Sigmoid colon (tissue), 6 donors: ENCODE measurements at regions not wholly inside any gene's neighbourhood (a gene's known extent, or its start where the extent isn't known, plus 50 kb on each side); places are given as distances from the start of the nearest gene placed in this dataset.

Experiments used
- DNase-seq: peaks from one replicate; pipeline ENCODE4 v3.0.0-alpha.2; 2019
- H3K27ac ChIP-seq, 4 donors: fragments of 200-600 bp; sonication (generic); one replicate each; pipeline ENCODE4 v1.5.1; 2016 to 2019; ENCODE audit warnings: mild to moderate bottlenecking in 1 of 4
- H3K27me3 ChIP-seq, 3 donors: fragments of 200-600 bp; sonication (generic); one replicate each; pipeline ENCODE4 v1.5.1; 2019; ENCODE audit warnings: mild to moderate bottlenecking in 1 of 3
- H3K36me3 ChIP-seq, 4 donors: fragments of 200-600 bp; sonication (generic); one replicate each; pipeline ENCODE4 v1.5.1; 2016 to 2019
- H3K4me1 ChIP-seq, 4 donors: fragments of 200-600 bp; sonication (generic); one replicate each; pipeline ENCODE4 v1.5.1; 2017 to 2019
- H3K4me3 ChIP-seq, 4 donors: fragments of 200-600 bp; sonication (generic); one replicate each; pipeline ENCODE4 v1.5.1; 2017 to 2019; ENCODE audit warnings: mild to moderate bottlenecking in 2 of 4, moderate library complexity in 1 of 4
- H3K9me3 ChIP-seq, 4 donors: fragments of 200-600 bp in 3 of 4; sonication (generic) in 3 of 4; one replicate each; pipeline versions ENCODE4 v1.5.1 to v1.6.1; 2013 to 2019
- CTCF ChIP-seq, 4 experiments: fragments of 450-650 bp in 3 of 4; fragments of 200-600 bp in 1 of 4; IDR thresholded peaks; one replicate each; pipeline ENCODE4 v1.5.1; 2016 to 2019; ENCODE audit warnings: antibody characterized with exemption in 4 of 4, mild to moderate bottlenecking in 3 of 4, moderate library complexity in 2 of 4
- EP300 ChIP-seq, 4 donors: sonication (generic); formaldehyde crosslinking; IDR thresholded peaks; one replicate each; pipeline ENCODE4 v1.6.1; 2017; ENCODE audit warnings: antibody characterized with exemption in 4 of 4
- POLR2A ChIP-seq, 2 donors: fragments of 450-650 bp; IDR thresholded peaks; one replicate each; pipeline ENCODE4 v1.6.1; 2016; ENCODE audit warnings: antibody characterized with exemption in 2 of 2, mild to moderate bottlenecking in 2 of 2, moderate library complexity in 2 of 2
- POLR2AphosphoS5 ChIP-seq, 4 donors: sonication (generic); formaldehyde crosslinking; IDR thresholded peaks; one replicate each; pipeline ENCODE4 v1.6.1; 2017; ENCODE audit warnings: antibody characterized with exemption in 4 of 4
- WGBS, 2 donors: extraction: QIAGEN DNeasy Blood & Tissue Kit; methylation state at CpG; one replicate each; pipeline ENCODE4 v1.1.7; 2013; 5-methylcytosine and 5-hydroxymethylcytosine counted together
- intact Hi-C: fragments of 100-400 bp; cut with DNase I; formaldehyde crosslinking; loops from one replicate; pipeline ENCODE4 v1.15.1; 2023
- donor health status: healthy with polysubstance abuse.
- donor health status: healthy.

- WGBS, 2 donors, result 75 to 78% methylated on average over 17 of the region's 17 CpGs
- no peak for DNase-seq
- Histone ChIP-seq H3K36me3 (no peaks in the 10 kb centered on the region), H3K27me3 (no peaks in the 10 kb centered on the region), H3K4me3 (no peak overlapping the region), H3K9me3 (no peaks in the 10 kb centered on the region), H3K4me1 (no peaks in the 10 kb centered on the region), H3K27ac (no peak overlapping the region)
- intact Hi-C loops, result no loop called here
- TF ChIP-seq EP300 (IDR thresholded peaks at IDR 0.05) (no peak), POLR2A (IDR thresholded peaks at IDR 0.05) (no peak), POLR2AphosphoS5 (IDR thresholded peaks at IDR 0.05) (no peak), CTCF (IDR thresholded peaks at IDR 0.05) (no peak)
Measured at GRCh38 chr2:129903586-129904425, 75.7 kb upstream of the RAB6C start.

DNA sequence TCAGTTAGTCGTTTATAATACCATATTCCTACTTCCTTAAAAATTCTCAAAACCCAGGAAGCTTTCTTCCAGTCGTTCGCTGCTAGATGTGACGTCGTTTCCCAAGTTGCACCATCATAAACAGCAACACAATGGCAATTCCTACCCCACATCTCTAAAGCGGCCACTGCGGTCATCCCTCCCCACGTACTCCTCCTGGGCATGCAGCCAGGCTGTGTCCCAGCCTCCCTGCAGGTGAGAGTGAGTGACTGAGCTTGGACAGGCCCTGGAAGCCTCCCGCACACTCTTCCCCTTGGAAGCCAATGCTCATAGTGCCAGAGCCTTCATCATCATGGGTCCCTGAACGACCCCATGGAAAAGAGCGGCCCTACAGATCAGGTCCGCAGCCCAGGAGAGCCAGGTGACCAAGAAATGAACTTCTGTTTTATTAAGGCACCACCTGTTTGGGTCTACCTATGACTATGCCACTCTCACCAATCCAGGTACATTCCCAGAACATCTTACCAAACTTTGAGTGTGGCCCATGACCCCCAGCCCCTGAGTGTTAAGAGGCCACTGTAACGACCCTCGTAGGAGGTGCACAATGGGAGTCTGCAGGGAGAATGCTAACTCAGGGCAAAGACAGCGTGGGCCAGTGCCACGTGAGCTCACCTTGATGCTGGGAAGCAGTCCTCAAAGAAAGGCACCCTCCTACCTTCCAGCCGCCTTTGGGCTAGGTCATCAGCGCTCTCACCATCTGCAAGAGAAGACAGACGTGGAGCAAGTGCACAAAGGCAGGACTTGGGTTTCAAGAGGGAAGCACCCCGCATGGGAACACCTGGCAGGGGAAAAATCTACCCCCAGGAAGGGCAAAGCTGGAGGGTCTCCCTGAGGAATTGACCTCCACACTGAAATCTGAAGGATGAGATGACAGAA lies 74.7 kb upstream of the RAB6C start:
- intact Hi-C loops, result no loop called here
- Histone ChIP-seq H3K9me3 (no peaks in the 10 kb centered on the region), H3K4me3 (no peak overlapping the region), H3K27me3 (no peaks in the 10 kb centered on the region), H3K4me1 (no peaks in the 10 kb centered on the region), H3K36me3 (no peaks in the 10 kb centered on the region), H3K27ac (no peak overlapping the region)
- no peak for TF ChIP-seq POLR2AphosphoS5 (IDR thresholded peaks at IDR 0.05)
- no peak for TF ChIP-seq EP300 (IDR thresholded peaks at IDR 0.05)
- no peak for TF ChIP-seq CTCF (IDR thresholded peaks at IDR 0.05)
- TF ChIP-seq POLR2A (IDR thresholded peaks at IDR 0.05), result no peak
- 78 to 83% methylated on average over 20 of the region's 20 CpGs for WGBS, 2 donors
- DNase-seq, result no peak

DNA sequence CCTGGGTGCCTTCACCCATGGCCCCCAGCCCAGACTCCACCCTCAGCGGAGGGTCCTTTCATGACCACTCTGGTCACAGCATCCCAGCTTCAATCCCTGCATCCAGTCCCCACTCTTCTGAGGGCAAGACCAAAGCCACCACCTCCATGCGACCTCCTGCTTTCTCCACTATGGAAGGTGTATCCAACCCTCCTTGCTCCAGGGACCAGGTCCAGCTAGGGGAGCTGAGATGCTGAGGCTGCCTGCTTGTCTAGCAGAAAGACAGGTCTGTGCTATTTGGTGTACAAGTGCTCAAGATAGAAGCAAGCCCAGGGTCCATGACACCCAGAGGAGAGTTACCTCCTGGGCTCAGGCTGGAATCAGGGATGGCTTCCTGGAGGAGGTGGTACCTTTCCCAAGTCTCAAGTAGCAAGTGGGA lies 73.8 kb upstream of the RAB6C start:
- Histone ChIP-seq H3K36me3 (no peaks in the 10 kb centered on the region), H3K4me3 (no peak overlapping the region), H3K4me1 (no peaks in the 10 kb centered on the region), H3K9me3 (no peaks in the 10 kb centered on the region), H3K27me3 (no peaks in the 10 kb centered on the region), H3K27ac (no peak overlapping the region)
- WGBS, 2 donors, result 90 to 94% methylated on average over 2 of the region's 2 CpGs
- no peak for DNase-seq
- TF ChIP-seq EP300 (IDR thresholded peaks at IDR 0.05), result no peak
- no peak for TF ChIP-seq CTCF (IDR thresholded peaks at IDR 0.05)
- no peak for TF ChIP-seq POLR2A (IDR thresholded peaks at IDR 0.05)
- TF ChIP-seq POLR2AphosphoS5 (IDR thresholded peaks at IDR 0.05), result no peak
- intact Hi-C loops, result no loop called here

- H3K27me3 ChIP-seq, result no peaks in the 10 kb centered on the region
- no peak for TF ChIP-seq CTCF (IDR thresholded peaks at IDR 0.05)
- TF ChIP-seq POLR2AphosphoS5 (IDR thresholded peaks at IDR 0.05), result no peak
- TF ChIP-seq POLR2A (IDR thresholded peaks at IDR 0.05), result no peak
- TF ChIP-seq EP300 (IDR thresholded peaks at IDR 0.05), result no peak
- DNase-seq, result no peak
- H3K36me3 ChIP-seq, result no peaks in the 10 kb centered on the region
- no peaks in the 10 kb centered on the region for H3K9me3 ChIP-seq
- no peak overlapping the region for H3K4me3 ChIP-seq
- 73 to 75% methylated on average over 13 of the region's 13 CpGs for WGBS, 2 donors
- no peaks in the 10 kb centered on the region for H3K4me1 ChIP-seq
- no peak overlapping the region for H3K27ac ChIP-seq
- intact Hi-C loops, result no loop called here
Measured at GRCh38 chr2:129906139-129906860, 73.2 kb upstream of the RAB6C start.
